NCI-H1417 treated with DMSO at 0.1 percent for 48 hours (cell line): ENCODE measurements at regions not wholly inside any gene's neighbourhood (a gene's known extent, or its start where the extent isn't known, plus 50 kb on each side); places are given as distances from the start of the nearest gene placed in this dataset.
"Not testable (repeated sequence)": the region's sequence is repeated elsewhere in the genome, so short reads cannot be mapped to it uniquely, and the experiment has no call there.

Experiments
- DNase-seq: peaks from one replicate; lab custom pipeline; 2025; lab: John Stamatoyannopoulos, UW

- no peak for DNase-seq
Observed at GRCh38 chr9:27808864-27809263, 235.6 kb upstream of the C9orf72 start.

GRCh38 chr9:27817747-27818146 lies 244.5 kb upstream of the C9orf72 start:
- no peak for DNase-seq

GRCh38 chr9:27818348-27818747 lies 245.1 kb upstream of the C9orf72 start:
- no peak for DNase-seq

GRCh38 chr9:27828908-27829307 lies 255.6 kb upstream of the C9orf72 start:
- DNase-seq = no peak

- no peak for DNase-seq
Observed at GRCh38 chr9:27829621-27830020, 256.3 kb upstream of the C9orf72 start.

- not testable (repeated sequence) for DNase-seq
Observed at GRCh38 chr9:27832108-27832507, 258.8 kb upstream of the C9orf72 start.

GRCh38 chr9:27835286-27835685 lies 262.0 kb upstream of the C9orf72 start:
- DNase-seq = no peak

GRCh38 chr9:27835746-27836145 lies 262.5 kb upstream of the C9orf72 start:
- no peak for DNase-seq

GRCh38 chr9:27836661-27837401 lies 263.6 kb upstream of the C9orf72 start:
- DNase-seq = no peak

- no peak for DNase-seq
Observed at GRCh38 chr9:27838876-27839275, 265.6 kb upstream of the C9orf72 start.

- not testable (repeated sequence) for DNase-seq
Observed at GRCh38 chr9:27839767-27840166, 266.5 kb upstream of the C9orf72 start.

- DNase-seq = no peak
Observed at GRCh38 chr9:27844797-27845196, 271.5 kb upstream of the C9orf72 start.

GRCh38 chr9:27847380-27847779 lies 274.1 kb upstream of the C9orf72 start:
- no peak for DNase-seq

- no peak for DNase-seq
Observed at GRCh38 chr9:27847818-27848217, 274.5 kb upstream of the C9orf72 start.

GRCh38 chr9:27848315-27848714 lies 275.0 kb upstream of the C9orf72 start:
- DNase-seq = no peak

GRCh38 chr9:27851858-27852257 lies 278.6 kb upstream of the C9orf72 start:
- DNase-seq = no peak

GRCh38 chr9:27853529-27853928 lies 280.2 kb upstream of the C9orf72 start:
- DNase-seq = no peak

- DNase-seq = no peak
Observed at GRCh38 chr9:27856054-27856453, 282.8 kb upstream of the C9orf72 start.

- DNase-seq = no peak
Observed at GRCh38 chr9:27856748-27857147, 283.5 kb upstream of the C9orf72 start.

- DNase-seq = no peak
Observed at GRCh38 chr9:27861887-27862286, 288.6 kb upstream of the C9orf72 start.

- no peak for DNase-seq
Observed at GRCh38 chr9:27864644-27865438, 291.6 kb upstream of the C9orf72 start.

GRCh38 chr9:27866741-27867140 lies 293.5 kb upstream of the C9orf72 start:
- DNase-seq = no peak

GRCh38 chr9:27870404-27870803 lies 297.1 kb upstream of the C9orf72 start:
- DNase-seq = no peak
